Breast epithelium (tissue), 3 donors: ENCODE measurements at regions not wholly inside any gene's neighbourhood (a gene's known extent, or its start where the extent isn't known, plus 50 kb on each side); places are given as distances from the start of the nearest gene placed in this dataset.

Experiments used
- POLR2A ChIP-seq: fragments of 450-650 bp; IDR thresholded peaks from one replicate; pipeline ENCODE4 v1.6.1; 2016; ENCODE audit warnings: antibody characterized with exemption, mild to moderate bottlenecking, moderate library complexity
- POLR2AphosphoS5 ChIP-seq, 3 donors: sonication (generic); formaldehyde crosslinking; IDR thresholded peaks; one replicate each; pipeline ENCODE4 v1.6.1; 2017; ENCODE audit warnings: antibody characterized with exemption in 3 of 3
- TF ChIP-seq, protein P1 (sequence below), 3 donors: fragments of 450-650 bp; IDR thresholded peaks; one replicate each; pipeline ENCODE4 v1.5.1; 2016 to 2017; ENCODE audit warnings: antibody characterized with exemption in 3 of 3, mild to moderate bottlenecking in 3 of 3, moderate library complexity in 3 of 3

DNA sequence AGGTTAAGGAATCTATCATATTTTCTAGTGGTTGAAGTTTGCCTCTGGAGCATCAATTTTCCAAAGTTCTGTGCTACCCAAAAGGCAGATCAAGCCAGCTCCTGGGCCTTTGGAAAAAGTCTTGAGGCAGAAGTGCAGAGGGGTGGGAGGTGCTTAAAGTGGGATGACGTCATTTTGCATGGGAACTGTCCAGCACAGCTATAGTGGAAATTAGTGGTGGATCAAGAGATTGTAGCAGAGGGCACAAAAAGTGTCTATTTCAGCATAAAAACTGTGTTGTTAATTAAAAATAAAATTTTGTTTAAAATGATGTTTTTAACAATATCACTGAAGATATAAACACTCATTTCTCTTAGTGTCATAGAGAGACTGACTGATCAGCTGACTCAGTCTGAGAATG, 221.9 kb downstream of the LRRN1 start:
- TF ChIP-seq, protein P1, sequence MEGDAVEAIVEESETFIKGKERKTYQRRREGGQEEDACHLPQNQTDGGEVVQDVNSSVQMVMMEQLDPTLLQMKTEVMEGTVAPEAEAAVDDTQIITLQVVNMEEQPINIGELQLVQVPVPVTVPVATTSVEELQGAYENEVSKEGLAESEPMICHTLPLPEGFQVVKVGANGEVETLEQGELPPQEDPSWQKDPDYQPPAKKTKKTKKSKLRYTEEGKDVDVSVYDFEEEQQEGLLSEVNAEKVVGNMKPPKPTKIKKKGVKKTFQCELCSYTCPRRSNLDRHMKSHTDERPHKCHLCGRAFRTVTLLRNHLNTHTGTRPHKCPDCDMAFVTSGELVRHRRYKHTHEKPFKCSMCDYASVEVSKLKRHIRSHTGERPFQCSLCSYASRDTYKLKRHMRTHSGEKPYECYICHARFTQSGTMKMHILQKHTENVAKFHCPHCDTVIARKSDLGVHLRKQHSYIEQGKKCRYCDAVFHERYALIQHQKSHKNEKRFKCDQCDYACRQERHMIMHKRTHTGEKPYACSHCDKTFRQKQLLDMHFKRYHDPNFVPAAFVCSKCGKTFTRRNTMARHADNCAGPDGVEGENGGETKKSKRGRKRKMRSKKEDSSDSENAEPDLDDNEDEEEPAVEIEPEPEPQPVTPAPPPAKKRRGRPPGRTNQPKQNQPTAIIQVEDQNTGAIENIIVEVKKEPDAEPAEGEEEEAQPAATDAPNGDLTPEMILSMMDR (IDR thresholded peaks at IDR 0.05): no peak
- TF ChIP-seq POLR2A (no peak), POLR2AphosphoS5 (IDR thresholded peaks at IDR 0.05) (no peak)
